ENCODE measurements at regions not wholly inside any gene's neighbourhood (a gene's known extent, or its start where the extent isn't known, plus 50 kb on each side); places are given as distances from the start of the nearest gene placed in this dataset.

DNA sequence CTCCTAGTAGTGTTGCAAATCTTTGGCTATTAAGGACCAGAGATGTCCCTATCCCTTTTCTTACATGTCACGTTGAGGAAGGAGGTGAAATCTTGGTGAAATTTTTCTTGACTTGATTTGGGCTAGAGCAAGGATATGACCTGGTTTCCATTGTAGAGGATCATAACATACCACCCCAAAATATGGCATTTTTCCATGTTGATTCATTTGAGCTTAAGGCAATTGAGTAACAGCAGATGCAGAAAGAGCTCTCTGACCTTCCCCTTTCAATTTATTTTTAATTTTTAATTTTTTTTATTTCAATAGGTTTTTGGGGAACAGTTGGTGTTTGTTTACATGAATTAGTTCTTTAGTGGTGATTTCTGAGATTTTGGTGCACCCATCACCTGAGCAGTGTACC lies 61.2 kb upstream of the MAP1B start:
- Mint-ChIP-seq H3K36me3 (no peaks in the 10 kb centered on the region), H3K27me3 (peaks cover 13% of the 10 kb centered on the region), H3K27ac (no peak overlapping the region), H3K4me3 (no peak overlapping the region), H3K9me3 (peaks cover 0 to 13% (median 4%) of the 10 kb centered on the region in 7 donors), H3K4me1 (no peaks in the 10 kb centered on the region)
- Histone ChIP-seq H3K9me3 (ENCODE audit: control insufficient read depth in 2 of 2, low read length in 2 of 2) (peaks cover 0 to 9% of the 10 kb centered on the region in 2 experiments), H3K4me1 (ENCODE audit: control insufficient read depth, insufficient read depth, low read length, poor library complexity, severe bottlenecking) (no peaks in the 10 kb centered on the region), H3K4me3 (ENCODE audit: low read depth, low read length) (no peak overlapping the region), H3K36me3 (ENCODE audit: control insufficient read depth, insufficient read depth, low read length) (no peaks in the 10 kb centered on the region), H3K27ac (ENCODE audit: insufficient read depth, low read length, poor library complexity, severe bottlenecking) (no peak overlapping the region), H3K27me3 (ENCODE audit: control insufficient read depth, insufficient read depth, low read length) (no peaks in the 10 kb centered on the region)
- DNase-seq = no peak
- no peak for ATAC-seq (ENCODE audit: low read depth in 2 of 2)

DNA sequence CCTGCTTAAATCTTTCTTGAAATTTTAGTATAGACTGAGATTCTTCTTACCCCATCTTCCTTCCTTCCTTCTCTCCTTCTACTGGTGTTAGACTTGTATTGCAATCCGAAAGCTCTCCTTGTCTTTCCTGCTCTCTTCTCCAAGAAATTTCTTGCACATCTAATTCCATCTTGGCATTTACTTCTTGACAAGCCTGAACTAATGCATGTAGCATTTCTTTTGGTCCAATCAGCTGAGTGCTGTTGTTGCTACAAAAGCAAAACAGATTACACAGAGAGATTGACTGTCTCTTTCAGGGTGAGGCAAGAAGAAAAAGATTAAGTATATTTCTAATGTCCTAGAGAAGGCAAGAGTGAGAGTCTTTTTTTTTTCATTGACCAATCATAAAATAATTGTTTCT lies 51.6 kb upstream of the MAP1B start:
- Mint-ChIP-seq H3K36me3 (no peaks in the 10 kb centered on the region), H3K4me3 (no peak overlapping the region), H3K9me3 (peaks cover 0 to 2% (median 0%) of the 10 kb centered on the region in 7 donors), H3K27ac (no peak overlapping the region), H3K4me1 (no peaks in the 10 kb centered on the region), H3K27me3 (no peaks in the 10 kb centered on the region)
- Histone ChIP-seq H3K27ac (ENCODE audit: insufficient read depth, low read length, poor library complexity, severe bottlenecking) (no peak overlapping the region), H3K4me1 (ENCODE audit: control insufficient read depth, insufficient read depth, low read length, poor library complexity, severe bottlenecking) (no peaks in the 10 kb centered on the region), H3K4me3 (ENCODE audit: low read depth, low read length) (no peak overlapping the region), H3K9me3 (ENCODE audit: control insufficient read depth in 2 of 2, low read length in 2 of 2) (no peaks in the 10 kb centered on the region), H3K27me3 (ENCODE audit: control insufficient read depth, insufficient read depth, low read length) (no peaks in the 10 kb centered on the region), H3K36me3 (ENCODE audit: control insufficient read depth, insufficient read depth, low read length) (no peaks in the 10 kb centered on the region)
- DNase-seq = no peak
- ATAC-seq (ENCODE audit: low read depth in 2 of 2) = no peak

Data from CD4-positive, CD25-positive, alpha-beta regulatory T cell (primary cell).